ENCODE measurements at regions not wholly inside any gene's neighbourhood (a gene's known extent, or its start where the extent isn't known, plus 50 kb on each side); places are given as distances from the start of the nearest gene placed in this dataset.
"Not testable (repeated sequence)": the region's sequence is repeated elsewhere in the genome, so short reads cannot be mapped to it uniquely, and the experiment has no call there.

DNA sequence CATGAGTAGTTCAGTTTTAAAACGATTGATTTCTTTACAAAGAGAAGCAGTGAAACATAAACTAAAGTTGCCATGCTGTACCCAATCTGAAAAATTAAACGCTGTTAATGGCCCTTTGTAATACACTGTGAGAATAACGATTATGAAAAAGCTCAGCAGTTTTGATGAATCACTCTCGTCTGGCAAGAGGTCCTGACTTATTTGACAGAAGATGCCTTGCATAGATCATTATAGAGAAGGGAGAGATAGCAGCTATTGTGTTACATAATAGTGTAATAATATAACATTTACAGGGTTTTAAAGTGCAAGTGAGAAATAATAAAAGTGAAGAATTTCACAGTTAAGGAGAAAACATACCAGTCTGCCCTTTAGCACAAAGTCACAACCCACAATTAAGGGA lies 361.5 kb upstream of the CDH10 start:
- Histone ChIP-seq H3K27me3 (ENCODE audit: control insufficient read depth, insufficient read depth, low read length) (no peaks in the 10 kb centered on the region), H3K4me1 (ENCODE audit: control insufficient read depth, low read depth, low read length) (no peaks in the 10 kb centered on the region), H3K4me3 (ENCODE audit: low read length) (no peak overlapping the region), H3K27ac (ENCODE audit: low read length) (no peak overlapping the region), H3K36me3 (ENCODE audit: control insufficient read depth, low read depth, low read length) (no peaks in the 10 kb centered on the region), H3K9me3 (ENCODE audit: control insufficient read depth, low read depth, low read length) (no peaks in the 10 kb centered on the region), H3K9ac (ENCODE audit: low read length) (no peak overlapping the region)

- no peaks in the 10 kb centered on the region for H3K9me3 ChIP-seq (ENCODE audit: control insufficient read depth, low read depth, low read length)
- no peaks in the 10 kb centered on the region for H3K4me1 ChIP-seq (ENCODE audit: control insufficient read depth, low read depth, low read length)
- H3K4me3 ChIP-seq (ENCODE audit: low read length): no peak overlapping the region
- H3K36me3 ChIP-seq (ENCODE audit: control insufficient read depth, low read depth, low read length): no peaks in the 10 kb centered on the region
- H3K27me3 ChIP-seq (ENCODE audit: control insufficient read depth, insufficient read depth, low read length): no peaks in the 10 kb centered on the region
- no peak overlapping the region for H3K9ac ChIP-seq (ENCODE audit: low read length)
- H3K27ac ChIP-seq (ENCODE audit: low read length): no peak overlapping the region
These were observed 360.7 kb upstream of the CDH10 start for GRCh38 chr5:25005431-25005830.

DNA sequence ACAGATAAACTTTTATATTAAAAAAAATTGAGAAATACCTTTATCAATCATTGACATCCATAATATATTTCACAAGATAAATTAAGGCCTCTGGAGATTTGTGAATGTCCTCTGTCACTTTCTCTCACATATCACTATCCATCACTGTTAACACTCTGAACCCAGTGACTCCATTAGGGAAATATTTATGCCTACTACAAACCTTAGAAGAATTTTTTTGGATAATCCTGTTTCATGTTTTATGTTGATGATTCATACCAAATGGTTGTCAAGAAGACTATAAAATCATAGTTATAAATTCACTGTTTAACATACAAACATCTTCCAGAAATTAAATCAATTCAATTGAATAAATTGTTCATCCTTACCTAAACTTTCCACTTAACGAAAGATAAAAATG lies 357.6 kb upstream of the CDH10 start:
- Histone ChIP-seq H3K4me3 (ENCODE audit: low read length) (no peak overlapping the region), H3K4me1 (ENCODE audit: control insufficient read depth, low read depth, low read length) (no peaks in the 10 kb centered on the region), H3K27ac (ENCODE audit: low read length) (no peak overlapping the region), H3K27me3 (ENCODE audit: control insufficient read depth, insufficient read depth, low read length) (no peaks in the 10 kb centered on the region), H3K36me3 (ENCODE audit: control insufficient read depth, low read depth, low read length) (no peaks in the 10 kb centered on the region), H3K9me3 (ENCODE audit: control insufficient read depth, low read depth, low read length) (no peaks in the 10 kb centered on the region), H3K9ac (ENCODE audit: low read length) (no peak overlapping the region)

DNA sequence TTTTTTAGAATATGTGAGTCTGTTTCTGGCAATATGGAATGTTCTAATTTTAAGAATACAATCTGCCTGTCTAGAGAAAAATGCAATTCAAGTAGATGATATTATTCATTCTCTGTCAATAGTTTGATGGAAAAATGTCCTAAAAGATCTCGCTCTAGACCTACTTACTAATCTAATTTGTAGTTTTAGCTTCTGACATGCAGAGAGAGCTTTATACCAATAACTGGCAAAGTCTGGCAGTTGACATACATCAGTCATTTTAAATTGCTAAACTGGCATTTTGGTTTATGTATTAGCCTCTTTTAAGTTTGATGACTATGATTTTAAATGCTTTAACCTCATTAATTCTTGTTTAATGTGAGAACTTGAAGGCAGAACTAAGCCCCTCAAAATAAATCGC lies 355.0 kb upstream of the CDH10 start:
- no peak overlapping the region for H3K9ac ChIP-seq (ENCODE audit: low read length)

GRCh38 chr5:24998641-24999040 lies 353.9 kb upstream of the CDH10 start:
- H3K27ac ChIP-seq (ENCODE audit: low read length): no peak overlapping the region
- H3K4me3 ChIP-seq (ENCODE audit: low read length): no peak overlapping the region
- H3K36me3 ChIP-seq (ENCODE audit: control insufficient read depth, low read depth, low read length): no peaks in the 10 kb centered on the region
- H3K27me3 ChIP-seq (ENCODE audit: control insufficient read depth, insufficient read depth, low read length): no peaks in the 10 kb centered on the region
- no peaks in the 10 kb centered on the region for H3K4me1 ChIP-seq (ENCODE audit: control insufficient read depth, low read depth, low read length)
- no peak overlapping the region for H3K9ac ChIP-seq (ENCODE audit: low read length)
- H3K9me3 ChIP-seq (ENCODE audit: control insufficient read depth, low read depth, low read length): no peaks in the 10 kb centered on the region

More for the DNA sequence above, 355.0 kb upstream of the CDH10 start:
- Histone ChIP-seq H3K27ac (ENCODE audit: low read length) (no peak overlapping the region), H3K27me3 (ENCODE audit: control insufficient read depth, insufficient read depth, low read length) (no peaks in the 10 kb centered on the region), H3K4me3 (ENCODE audit: low read length) (no peak overlapping the region), H3K9me3 (ENCODE audit: control insufficient read depth, low read depth, low read length) (no peaks in the 10 kb centered on the region), H3K4me1 (ENCODE audit: control insufficient read depth, low read depth, low read length) (no peaks in the 10 kb centered on the region), H3K36me3 (ENCODE audit: control insufficient read depth, low read depth, low read length) (no peaks in the 10 kb centered on the region)

DNA sequence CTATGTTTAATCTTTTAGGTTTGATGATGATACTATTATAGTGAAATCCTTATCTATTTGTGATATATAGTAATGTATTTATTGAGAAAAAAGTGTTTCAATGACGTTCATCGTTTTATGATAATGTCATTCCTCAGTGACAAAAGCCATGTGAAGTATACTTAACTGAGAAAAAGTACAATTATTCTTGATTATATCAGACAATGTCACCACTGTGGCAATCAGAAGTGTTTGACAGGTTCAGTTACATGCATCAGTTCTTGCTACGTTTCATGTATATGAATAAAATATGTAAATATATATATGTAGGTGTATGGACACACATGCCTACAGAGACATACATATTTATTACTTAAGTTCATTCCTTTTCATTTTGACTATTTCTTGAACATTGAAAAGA lies 341.5 kb upstream of the CDH10 start:
- H3K9me3 ChIP-seq (ENCODE audit: control insufficient read depth, low read depth, low read length): no peaks in the 10 kb centered on the region
- no peak overlapping the region for H3K27ac ChIP-seq (ENCODE audit: low read length)
- no peak overlapping the region for H3K9ac ChIP-seq (ENCODE audit: low read length)
- H3K36me3 ChIP-seq (ENCODE audit: control insufficient read depth, low read depth, low read length): no peaks in the 10 kb centered on the region
- no peaks in the 10 kb centered on the region for H3K4me1 ChIP-seq (ENCODE audit: control insufficient read depth, low read depth, low read length)
- H3K27me3 ChIP-seq (ENCODE audit: control insufficient read depth, insufficient read depth, low read length): no peaks in the 10 kb centered on the region
- no peak overlapping the region for H3K4me3 ChIP-seq (ENCODE audit: low read length)

- peaks cover 11% of the 10 kb centered on the region for H3K4me1 ChIP-seq (ENCODE audit: control insufficient read depth, low read depth, low read length)
- H3K27ac ChIP-seq (ENCODE audit: low read length); H3K9ac ChIP-seq (ENCODE audit: low read length); H3K36me3 ChIP-seq (ENCODE audit: control insufficient read depth, low read depth, low read length); H3K9me3 ChIP-seq (ENCODE audit: control insufficient read depth, low read depth, low read length); H3K27me3 ChIP-seq (ENCODE audit: control insufficient read depth, insufficient read depth, low read length); H3K4me3 ChIP-seq (ENCODE audit: low read length): not testable (repeated sequence)
These were observed 333.8 kb upstream of the CDH10 start for GRCh38 chr5:24978552-24978951.

DNA sequence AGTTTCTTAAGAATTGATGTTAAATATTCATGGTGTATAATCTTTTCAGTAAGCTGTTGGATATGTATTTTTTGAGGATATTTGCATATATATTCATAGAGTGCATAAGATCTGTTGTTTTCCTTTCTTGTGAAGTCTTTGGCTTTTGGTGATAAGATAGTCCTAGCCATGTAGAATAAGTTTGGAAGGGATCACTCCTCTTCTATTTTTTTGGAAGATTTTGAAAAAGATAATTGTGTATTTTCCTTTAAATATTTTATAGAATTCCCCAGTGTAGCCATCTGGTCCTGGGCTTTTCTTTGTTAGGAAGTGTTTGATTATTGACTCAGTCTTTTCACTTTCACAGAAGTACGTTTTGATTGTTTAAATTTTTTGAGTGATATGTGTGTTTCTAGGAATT lies 318.8 kb upstream of the CDH10 start:
- Histone ChIP-seq H3K9me3 (ENCODE audit: control insufficient read depth, low read depth, low read length) (no peaks in the 10 kb centered on the region), H3K27me3 (ENCODE audit: control insufficient read depth, insufficient read depth, low read length) (no peaks in the 10 kb centered on the region), H3K36me3 (ENCODE audit: control insufficient read depth, low read depth, low read length) (no peaks in the 10 kb centered on the region), H3K4me1 (ENCODE audit: control insufficient read depth, low read depth, low read length) (no peaks in the 10 kb centered on the region), H3K27ac (ENCODE audit: low read length) (no peak overlapping the region), H3K9ac (ENCODE audit: low read length) (no peak overlapping the region), H3K4me3 (ENCODE audit: low read length) (no peak overlapping the region)

GRCh38 chr5:24923400-24923799 lies 278.6 kb upstream of the CDH10 start:
- no peaks in the 10 kb centered on the region for H3K36me3 ChIP-seq (ENCODE audit: control insufficient read depth, low read depth, low read length)

DNA sequence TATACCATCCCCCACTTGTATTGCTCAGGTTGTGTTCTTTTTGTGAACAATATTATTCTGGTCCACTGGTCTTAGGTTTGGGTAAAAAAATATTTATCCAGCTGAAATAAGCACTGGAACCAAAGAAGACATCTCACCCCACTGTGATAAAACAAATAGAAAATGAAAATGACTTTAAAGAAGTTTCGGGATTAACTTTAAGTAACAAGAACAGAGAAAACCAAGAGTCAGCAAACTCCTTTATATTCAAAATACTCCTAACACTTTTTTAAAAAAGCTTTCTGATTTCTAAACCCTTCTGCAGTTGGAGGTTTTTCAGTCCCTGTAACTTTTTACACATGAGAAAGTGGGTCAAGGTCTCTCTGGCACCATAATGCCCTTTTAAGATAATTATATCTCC lies 273.9 kb upstream of the CDH10 start:
- H3K9ac ChIP-seq (ENCODE audit: low read length): no peak overlapping the region
- no peaks in the 10 kb centered on the region for H3K36me3 ChIP-seq (ENCODE audit: control insufficient read depth, low read depth, low read length)
- no peaks in the 10 kb centered on the region for H3K27me3 ChIP-seq (ENCODE audit: control insufficient read depth, insufficient read depth, low read length)

More at GRCh38 chr5:24923400-24923799, 278.6 kb upstream of the CDH10 start:
- Histone ChIP-seq H3K27ac (ENCODE audit: low read length) (no peak overlapping the region), H3K9me3 (ENCODE audit: control insufficient read depth, low read depth, low read length) (no peaks in the 10 kb centered on the region), H3K4me3 (ENCODE audit: low read length) (no peak overlapping the region), H3K9ac (ENCODE audit: low read length) (no peak overlapping the region), H3K27me3 (ENCODE audit: control insufficient read depth, insufficient read depth, low read length) (no peaks in the 10 kb centered on the region), H3K4me1 (ENCODE audit: control insufficient read depth, low read depth, low read length) (peaks cover 7% of the 10 kb centered on the region)

DNA sequence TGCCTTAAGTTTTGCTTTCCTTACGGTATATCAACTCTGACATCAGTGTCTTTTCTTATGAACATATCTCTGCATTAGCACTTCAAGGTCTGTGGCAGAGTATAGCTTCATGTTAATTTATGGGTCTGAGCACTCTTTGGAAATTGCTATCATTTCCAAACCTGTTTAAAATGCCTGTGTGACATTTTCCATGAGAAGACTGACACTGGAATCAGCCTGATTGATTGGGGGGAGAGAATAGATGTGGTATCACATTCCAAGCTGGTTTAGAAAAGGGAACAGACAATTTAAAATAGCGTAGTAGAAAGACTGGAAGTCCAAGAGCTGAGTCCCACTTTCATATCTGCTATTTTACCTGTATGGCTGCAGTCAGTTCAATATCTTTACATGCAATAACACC lies 272.1 kb upstream of the CDH10 start:
- H3K4me3 ChIP-seq (ENCODE audit: low read length): no peak overlapping the region
- H3K27ac ChIP-seq (ENCODE audit: low read length): no peak overlapping the region
- no peaks in the 10 kb centered on the region for H3K9me3 ChIP-seq (ENCODE audit: control insufficient read depth, low read depth, low read length)
- no peaks in the 10 kb centered on the region for H3K4me1 ChIP-seq (ENCODE audit: control insufficient read depth, low read depth, low read length)
- no peaks in the 10 kb centered on the region for H3K36me3 ChIP-seq (ENCODE audit: control insufficient read depth, low read depth, low read length)
- no peaks in the 10 kb centered on the region for H3K27me3 ChIP-seq (ENCODE audit: control insufficient read depth, insufficient read depth, low read length)
- no peak overlapping the region for H3K9ac ChIP-seq (ENCODE audit: low read length)

More for the DNA sequence above, 273.9 kb upstream of the CDH10 start:
- peaks cover 7% of the 10 kb centered on the region for H3K4me1 ChIP-seq (ENCODE audit: control insufficient read depth, low read depth, low read length)
- no peak overlapping the region for H3K4me3 ChIP-seq (ENCODE audit: low read length)
- H3K27ac ChIP-seq (ENCODE audit: low read length): no peak overlapping the region
- H3K9me3 ChIP-seq (ENCODE audit: control insufficient read depth, low read depth, low read length): no peaks in the 10 kb centered on the region

DNA sequence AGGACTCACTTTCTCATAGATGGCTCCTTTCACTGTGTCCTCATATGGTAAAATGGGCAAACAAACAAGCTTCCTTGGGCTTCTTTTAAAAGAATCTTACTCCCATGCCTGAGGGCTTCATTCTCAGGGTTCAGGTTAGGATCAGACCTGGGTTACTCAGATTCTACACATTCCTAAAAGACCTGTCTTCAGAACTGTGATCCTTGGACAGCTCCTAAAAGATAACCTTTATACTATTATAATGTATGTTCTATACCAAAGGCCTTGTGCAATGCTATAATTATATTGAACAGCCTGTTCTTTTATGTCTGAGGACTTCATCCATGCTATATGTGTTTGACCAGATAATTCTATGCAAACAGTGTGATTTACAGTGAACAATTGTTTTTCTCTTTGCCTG lies 264.4 kb upstream of the CDH10 start:
- Histone ChIP-seq H3K4me3 (ENCODE audit: low read length) (no peak overlapping the region), H3K9me3 (ENCODE audit: control insufficient read depth, low read depth, low read length) (no peaks in the 10 kb centered on the region), H3K9ac (ENCODE audit: low read length) (no peak overlapping the region), H3K27ac (ENCODE audit: low read length) (no peak overlapping the region), H3K4me1 (ENCODE audit: control insufficient read depth, low read depth, low read length) (no peaks in the 10 kb centered on the region), H3K27me3 (ENCODE audit: control insufficient read depth, insufficient read depth, low read length) (no peaks in the 10 kb centered on the region), H3K36me3 (ENCODE audit: control insufficient read depth, low read depth, low read length) (no peaks in the 10 kb centered on the region)
